ENCODE measurements at regions not wholly inside any gene's neighbourhood (a gene's known extent, or its start where the extent isn't known, plus 50 kb on each side); places are given as distances from the start of the nearest gene placed in this dataset.

DNA sequence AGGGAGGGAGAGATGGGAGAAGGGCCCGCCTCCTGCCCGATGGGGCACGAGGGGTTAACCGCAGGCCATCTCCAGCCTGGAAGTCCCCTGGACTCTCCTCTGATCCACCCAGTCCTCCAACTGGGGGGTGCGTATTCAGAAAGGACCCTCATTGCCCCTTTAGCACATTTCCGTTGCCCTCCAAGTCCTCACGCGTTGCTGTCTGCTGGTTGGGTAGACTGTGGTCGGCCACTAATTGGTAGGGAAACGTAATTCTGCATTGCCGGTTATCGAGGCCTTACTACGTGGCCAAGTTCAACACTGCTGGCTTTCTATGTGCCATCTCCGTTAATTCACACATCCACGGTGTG, 103.4 kb downstream of the FOXL1 start:
- Histone ChIP-seq H3K27me3 (ENCODE audit: low read depth, low read length) (no peaks in the 10 kb centered on the region), H3K79me2 (ENCODE audit: low read length) (no peaks in the 10 kb centered on the region), H2AFZ (ENCODE audit: low read depth, low read length) (no peak overlapping the region), H3K36me3 (replicated peaks; ENCODE audit: low read depth, low read length) (no peaks in the 10 kb centered on the region), H3K4me1 (ENCODE audit: low read length) (no peaks in the 10 kb centered on the region), H3K9me3 (ENCODE audit: insufficient read depth, low read length) (no peaks in the 10 kb centered on the region), H3K4me3 (ENCODE audit: low read length) (no peak overlapping the region), H3K4me2 (ENCODE audit: low read length) (no peak overlapping the region), H3K9ac (ENCODE audit: low read length) (no peak overlapping the region), H3K27ac (ENCODE audit: low read length) (no peak overlapping the region), H4K20me1 (ENCODE audit: insufficient read depth, low read length) (no peaks in the 10 kb centered on the region)
- no peak for TF ChIP-seq EZH2phosphoT487 (IDR thresholded peaks at IDR 0.05; ENCODE audit: low read depth)
- TF ChIP-seq, protein P1, sequence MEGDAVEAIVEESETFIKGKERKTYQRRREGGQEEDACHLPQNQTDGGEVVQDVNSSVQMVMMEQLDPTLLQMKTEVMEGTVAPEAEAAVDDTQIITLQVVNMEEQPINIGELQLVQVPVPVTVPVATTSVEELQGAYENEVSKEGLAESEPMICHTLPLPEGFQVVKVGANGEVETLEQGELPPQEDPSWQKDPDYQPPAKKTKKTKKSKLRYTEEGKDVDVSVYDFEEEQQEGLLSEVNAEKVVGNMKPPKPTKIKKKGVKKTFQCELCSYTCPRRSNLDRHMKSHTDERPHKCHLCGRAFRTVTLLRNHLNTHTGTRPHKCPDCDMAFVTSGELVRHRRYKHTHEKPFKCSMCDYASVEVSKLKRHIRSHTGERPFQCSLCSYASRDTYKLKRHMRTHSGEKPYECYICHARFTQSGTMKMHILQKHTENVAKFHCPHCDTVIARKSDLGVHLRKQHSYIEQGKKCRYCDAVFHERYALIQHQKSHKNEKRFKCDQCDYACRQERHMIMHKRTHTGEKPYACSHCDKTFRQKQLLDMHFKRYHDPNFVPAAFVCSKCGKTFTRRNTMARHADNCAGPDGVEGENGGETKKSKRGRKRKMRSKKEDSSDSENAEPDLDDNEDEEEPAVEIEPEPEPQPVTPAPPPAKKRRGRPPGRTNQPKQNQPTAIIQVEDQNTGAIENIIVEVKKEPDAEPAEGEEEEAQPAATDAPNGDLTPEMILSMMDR (IDR thresholded peaks at IDR 0.05; ENCODE audit: low read depth, low read length) = no peak

DNA sequence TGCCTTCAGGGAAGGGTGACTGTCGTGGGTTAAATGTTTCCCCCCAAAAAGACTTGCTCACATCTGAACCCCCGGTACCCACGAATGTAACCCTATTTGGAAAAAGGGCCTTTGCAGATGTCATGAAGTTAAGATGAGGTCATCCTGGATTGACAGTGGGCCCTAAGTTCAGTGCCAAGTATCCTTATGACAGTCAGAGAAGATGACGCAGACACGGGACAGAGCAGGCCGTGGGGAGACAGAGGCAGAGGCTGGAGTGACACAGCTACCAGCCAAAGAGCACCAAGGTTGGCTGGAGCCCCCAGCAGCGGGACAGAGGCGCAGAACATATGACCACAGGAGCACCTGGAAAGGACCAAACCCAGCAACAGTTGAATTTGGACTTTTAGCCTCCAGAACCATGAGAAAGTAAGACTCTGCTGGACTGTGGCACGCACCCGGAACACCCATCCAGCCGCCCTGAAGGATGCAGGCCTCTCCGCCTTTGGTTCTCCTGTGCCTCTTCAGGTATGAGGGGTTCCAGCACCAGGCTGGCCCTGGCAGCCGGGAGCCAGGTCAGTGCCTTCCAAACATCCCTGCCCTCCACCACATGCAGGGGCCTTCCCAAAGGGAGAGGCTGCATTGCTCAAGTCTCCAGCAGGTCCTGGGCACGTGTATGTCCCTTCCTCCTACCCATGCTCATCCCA, 104.0 kb downstream of the FOXL1 start:
- no peaks in the 10 kb centered on the region for H3K9me3 ChIP-seq (ENCODE audit: insufficient read depth, low read length)
- no peak overlapping the region for H3K4me3 ChIP-seq (ENCODE audit: low read length)
- no peaks in the 10 kb centered on the region for H3K79me2 ChIP-seq (ENCODE audit: low read length)
- no peak overlapping the region for H3K4me2 ChIP-seq (ENCODE audit: low read length)
- no peaks in the 10 kb centered on the region for H3K36me3 ChIP-seq (replicated peaks; ENCODE audit: low read depth, low read length)
- no peak overlapping the region for H2AFZ ChIP-seq (ENCODE audit: low read depth, low read length)
- H3K4me1 ChIP-seq (ENCODE audit: low read length) = no peaks in the 10 kb centered on the region
- no peaks in the 10 kb centered on the region for H4K20me1 ChIP-seq (ENCODE audit: insufficient read depth, low read length)
- no peak for TF ChIP-seq EZH2phosphoT487 (IDR thresholded peaks at IDR 0.05; ENCODE audit: low read depth)
- TF ChIP-seq, protein P1 (IDR thresholded peaks at IDR 0.05; ENCODE audit: low read depth, low read length) = no peak
- no peaks in the 10 kb centered on the region for H3K27me3 ChIP-seq (ENCODE audit: low read depth, low read length)
- no peak overlapping the region for H3K9ac ChIP-seq (ENCODE audit: low read length)
- no peak overlapping the region for H3K27ac ChIP-seq (ENCODE audit: low read length)

DNA sequence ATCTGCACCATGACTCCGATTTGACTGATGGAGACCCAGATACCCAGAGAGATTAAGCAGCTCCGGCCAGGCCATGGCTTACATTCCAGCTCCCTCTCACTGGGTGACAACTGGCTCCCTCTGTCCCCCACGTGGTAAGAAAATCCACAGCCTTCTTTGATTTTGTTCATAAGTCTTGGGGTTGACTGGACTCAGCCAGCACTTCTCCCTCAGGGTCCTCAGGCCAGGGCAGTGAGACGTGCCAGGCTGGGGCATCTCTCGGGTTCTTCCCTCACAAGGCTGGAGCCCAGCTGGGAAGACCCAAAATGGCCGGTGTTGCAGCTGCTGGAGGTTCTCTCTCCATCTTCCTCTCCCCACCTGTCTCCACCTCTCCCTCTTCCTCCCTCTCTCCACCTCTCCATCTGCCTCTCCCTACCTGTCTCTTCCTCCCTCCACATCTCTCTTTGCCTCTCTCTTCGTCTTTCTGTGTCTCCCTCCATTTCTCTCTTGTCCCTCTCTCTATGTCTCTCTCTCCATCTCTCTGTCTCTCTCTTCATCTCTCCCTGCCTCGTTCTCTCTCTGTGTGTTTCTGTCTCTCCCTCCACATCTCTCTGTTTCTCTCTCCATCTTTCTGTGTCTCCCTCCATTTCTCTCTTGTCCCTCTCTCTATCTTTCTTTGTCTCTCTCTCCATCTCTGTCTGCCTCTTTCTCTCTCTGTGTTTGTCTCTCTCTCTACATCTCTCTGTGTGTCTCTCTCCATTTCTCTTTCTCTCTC, 105.3 kb downstream of the FOXL1 start:
- no peaks in the 10 kb centered on the region for H3K9me3 ChIP-seq (ENCODE audit: insufficient read depth, low read length)
- no peaks in the 10 kb centered on the region for H3K4me1 ChIP-seq (ENCODE audit: low read length)
- TF ChIP-seq, protein P1 (IDR thresholded peaks at IDR 0.05; ENCODE audit: low read depth, low read length) = no peak
- TF ChIP-seq EZH2phosphoT487 (IDR thresholded peaks at IDR 0.05; ENCODE audit: low read depth) = no peak
- no peaks in the 10 kb centered on the region for H3K79me2 ChIP-seq (ENCODE audit: low read length)
- no peaks in the 10 kb centered on the region for H3K36me3 ChIP-seq (replicated peaks; ENCODE audit: low read depth, low read length)
- no peaks in the 10 kb centered on the region for H4K20me1 ChIP-seq (ENCODE audit: insufficient read depth, low read length)
- H3K4me2 ChIP-seq (ENCODE audit: low read length) = no peak overlapping the region
- H3K9ac ChIP-seq (ENCODE audit: low read length) = no peak overlapping the region
- H3K27me3 ChIP-seq (ENCODE audit: low read depth, low read length) = no peaks in the 10 kb centered on the region
- no peak overlapping the region for H3K4me3 ChIP-seq (ENCODE audit: low read length)
- H2AFZ ChIP-seq (ENCODE audit: low read depth, low read length) = no peak overlapping the region
- no peak overlapping the region for H3K27ac ChIP-seq (ENCODE audit: low read length)

DNA sequence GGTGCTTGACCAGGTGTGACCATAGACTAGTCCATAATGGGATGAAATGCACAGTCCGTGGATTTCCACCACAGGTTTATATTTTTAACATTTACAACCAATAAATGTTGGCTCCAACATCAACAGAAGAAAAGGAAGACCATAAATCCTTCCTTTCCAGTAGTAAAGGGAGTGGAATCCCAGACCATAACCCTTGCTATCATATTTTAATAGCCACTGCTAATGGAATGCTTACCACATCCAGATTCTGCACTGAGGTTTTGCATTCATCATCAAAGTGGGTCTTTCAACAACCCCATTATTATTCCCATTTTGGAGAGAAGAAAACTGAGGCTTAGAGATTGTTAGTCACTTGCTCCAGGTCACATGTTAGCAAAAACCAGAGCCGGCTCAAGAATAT, 106.7 kb downstream of the FOXL1 start:
- H3K9ac ChIP-seq (ENCODE audit: low read length) = no peak overlapping the region
- no peaks in the 10 kb centered on the region for H3K36me3 ChIP-seq (replicated peaks; ENCODE audit: low read depth, low read length)
- no peak overlapping the region for H3K4me3 ChIP-seq (ENCODE audit: low read length)
- H3K4me1 ChIP-seq (ENCODE audit: low read length) = no peaks in the 10 kb centered on the region
- no peaks in the 10 kb centered on the region for H3K79me2 ChIP-seq (ENCODE audit: low read length)
- H3K4me2 ChIP-seq (ENCODE audit: low read length) = no peak overlapping the region
- no peaks in the 10 kb centered on the region for H4K20me1 ChIP-seq (ENCODE audit: insufficient read depth, low read length)
- no peaks in the 10 kb centered on the region for H3K9me3 ChIP-seq (ENCODE audit: insufficient read depth, low read length)
- no peak overlapping the region for H2AFZ ChIP-seq (ENCODE audit: low read depth, low read length)
- H3K27me3 ChIP-seq (ENCODE audit: low read depth, low read length) = no peaks in the 10 kb centered on the region
- no peak overlapping the region for H3K27ac ChIP-seq (ENCODE audit: low read length)
- TF ChIP-seq EZH2phosphoT487 (IDR thresholded peaks at IDR 0.05; ENCODE audit: low read depth) = no peak
- TF ChIP-seq, protein P1 (IDR thresholded peaks at IDR 0.05; ENCODE audit: low read depth, low read length) = no peak
